Activated CD4-positive, CD25-positive, alpha-beta regulatory T cell treated with anti-CD3 and anti-CD28 coated beads, Interleukin-2, amount 50 U/mL, for 16 hours (primary cell): ENCODE measurements at regions not wholly inside any gene's neighbourhood (a gene's known extent, or its start where the extent isn't known, plus 50 kb on each side); places are given as distances from the start of the nearest gene placed in this dataset.
"Not testable (repeated sequence)": the region's sequence is repeated elsewhere in the genome, so short reads cannot be mapped to it uniquely, and the experiment has no call there.

Source experiments
- DNase-seq: peaks from one replicate; pipeline ENCODE4 v3.0.0-alpha.2; 2020; ENCODE audit warnings: low read depth, low spot score

GRCh38 chr20:51129147-51129776 is 106.4 kb upstream of the KCNG1 start:
- DNase-seq = no peak

- DNase-seq = no peak
Observed at GRCh38 chr20:51128198-51128597, 105.3 kb upstream of the KCNG1 start.

GRCh38 chr20:51127713-51128112 is 104.8 kb upstream of the KCNG1 start:
- DNase-seq = no peak

GRCh38 chr20:51126337-51126736 is 103.4 kb upstream of the KCNG1 start:
- no peak for DNase-seq

GRCh38 chr20:51125780-51126179 is 102.9 kb upstream of the KCNG1 start:
- no peak for DNase-seq

- DNase-seq = no peak
Observed at GRCh38 chr20:51125105-51125504, 102.2 kb upstream of the KCNG1 start.

GRCh38 chr20:51123887-51124286 is 101.0 kb upstream of the KCNG1 start:
- not testable (repeated sequence) for DNase-seq

- no peak for DNase-seq
Observed at GRCh38 chr20:51122931-51123658, 100.2 kb upstream of the KCNG1 start.

GRCh38 chr20:51121901-51122412 is 99.0 kb upstream of the KCNG1 start:
- DNase-seq = no peak

GRCh38 chr20:51121272-51121671 is 98.4 kb upstream of the KCNG1 start:
- DNase-seq = no peak

- DNase-seq = no peak
Observed at GRCh38 chr20:51120868-51121267, 98.0 kb upstream of the KCNG1 start.

- no peak for DNase-seq
Observed at GRCh38 chr20:51120438-51120837, 97.5 kb upstream of the KCNG1 start.

- DNase-seq = no peak
Observed at GRCh38 chr20:51119914-51120313, 97.0 kb upstream of the KCNG1 start.

GRCh38 chr20:51118985-51119527 is 96.1 kb upstream of the KCNG1 start:
- DNase-seq = no peak

- no peak for DNase-seq
Observed at GRCh38 chr20:51118216-51118615, 95.3 kb upstream of the KCNG1 start.

- no peak for DNase-seq
Observed at GRCh38 chr20:51116765-51117686, 94.1 kb upstream of the KCNG1 start.

GRCh38 chr20:51111290-51111689 is 88.4 kb upstream of the KCNG1 start:
- DNase-seq = no peak

- no peak for DNase-seq
Observed at GRCh38 chr20:51108638-51109363, 85.9 kb upstream of the KCNG1 start.

GRCh38 chr20:51106011-51106410 is 83.1 kb upstream of the KCNG1 start:
- no peak for DNase-seq

- no peak for DNase-seq
Observed at GRCh38 chr20:51104960-51105920, 82.3 kb upstream of the KCNG1 start.
